MM.1S (cell line): ENCODE measurements at regions not wholly inside any gene's neighbourhood (a gene's known extent, or its start where the extent isn't known, plus 50 kb on each side); places are given as distances from the start of the nearest gene placed in this dataset.

ENCODE experiments used
- DNase-seq: peaks from one replicate; pipeline ENCODE4 v3.0.0-alpha.2; 2015
- H2AFZ ChIP-seq: fragments of 300-600 bp; sonication (generic); 2 replicates; pipeline ENCODE4 v1.6.0; 2016; ENCODE audit warnings: antibody characterized with exemption, low read length
- H3F3A ChIP-seq: fragments of 300-600 bp; sonication (generic); 2 replicates; pipeline ENCODE4 v1.6.1; 2016; ENCODE audit warnings: mild to moderate bottlenecking, antibody characterized with exemption, low read length, moderate library complexity, mixed read lengths; ENCODE audit not compliant: insufficient read depth
- H3K27ac ChIP-seq: fragments of 300-600 bp; sonication (generic); 2 replicates; pipeline ENCODE4 v1.5.1; 2016; ENCODE audit warnings: mild to moderate bottlenecking, low read length
- H3K27me3 ChIP-seq: fragments of 300-600 bp; sonication (generic); replicated peaks from 2 replicates; pipeline ENCODE4 v1.6.0; 2016; ENCODE audit warnings: low read length; ENCODE audit not compliant: insufficient read depth
- H3K36me3 ChIP-seq: fragments of 300-600 bp; sonication (generic); replicated peaks from 2 replicates; pipeline ENCODE4 v1.6.1; 2016; ENCODE audit warnings: mild to moderate bottlenecking, low read length, mixed read lengths; ENCODE audit not compliant: insufficient read depth
- H3K4me1 ChIP-seq: fragments of 300-600 bp; sonication (generic); 2 replicates; pipeline ENCODE4 v1.6.1; 2016; ENCODE audit warnings: low read length, mixed read lengths
- H3K4me2 ChIP-seq: fragments of 300-600 bp; sonication (generic); 2 replicates; pipeline ENCODE4 v1.6.0; 2016; ENCODE audit warnings: low read depth, low read length
- H3K4me3 ChIP-seq: fragments of 300-600 bp; sonication (generic); 2 replicates; pipeline ENCODE4 v1.5.1; 2016; ENCODE audit warnings: low read length, mixed read lengths
- H3K79me2 ChIP-seq: fragments of 300-600 bp; sonication (generic); 2 replicates; pipeline ENCODE4 v1.6.1; 2016; ENCODE audit warnings: mixed run types, low read length, mixed read lengths
- H3K9ac ChIP-seq: fragments of 300-600 bp; sonication (generic); 2 replicates; pipeline ENCODE4 v1.6.1; 2016; ENCODE audit warnings: low read length, mixed read lengths
- H3K9me2 ChIP-seq: fragments of 300-600 bp; sonication (generic); replicated peaks from 2 replicates; pipeline ENCODE4 v1.6.1; 2016; ENCODE audit warnings: mild to moderate bottlenecking, low read length, mixed read lengths; ENCODE audit not compliant: insufficient read depth
- H3K9me3 ChIP-seq: fragments of 300-600 bp; sonication (generic); replicated peaks from 2 replicates; pipeline ENCODE4 v1.6.1; 2016; ENCODE audit warnings: mild to moderate bottlenecking, low read length, mixed read lengths; ENCODE audit not compliant: insufficient read depth
- H4K20me1 ChIP-seq: fragments of 300-600 bp; sonication (generic); 2 replicates; pipeline ENCODE4 v1.6.1; 2016; ENCODE audit warnings: mild to moderate bottlenecking, low read length, moderate library complexity, mixed read lengths; ENCODE audit not compliant: insufficient read depth
- EZH2 ChIP-seq: fragments of 300-600 bp; sonication (generic); optimal IDR thresholded peaks from 2 replicates; pipeline ENCODE3; 2017; ENCODE audit warnings: low read depth, mild to moderate bottlenecking, antibody characterized with exemption, low read length, mixed read lengths
- EZH2phosphoT487 ChIP-seq: fragments of 300-600 bp; sonication (generic); IDR thresholded peaks from 2 replicates; pipeline ENCODE4 v1.6.1; 2018; ENCODE audit warnings: antibody characterized with exemption, low read length
- TF ChIP-seq, protein P1 (sequence below): fragments of 300-600 bp; sonication (generic); IDR thresholded peaks from 2 replicates; pipeline ENCODE4 v1.5.1; 2016; ENCODE audit warnings: antibody characterized with exemption, low read length, mixed read lengths

DNA sequence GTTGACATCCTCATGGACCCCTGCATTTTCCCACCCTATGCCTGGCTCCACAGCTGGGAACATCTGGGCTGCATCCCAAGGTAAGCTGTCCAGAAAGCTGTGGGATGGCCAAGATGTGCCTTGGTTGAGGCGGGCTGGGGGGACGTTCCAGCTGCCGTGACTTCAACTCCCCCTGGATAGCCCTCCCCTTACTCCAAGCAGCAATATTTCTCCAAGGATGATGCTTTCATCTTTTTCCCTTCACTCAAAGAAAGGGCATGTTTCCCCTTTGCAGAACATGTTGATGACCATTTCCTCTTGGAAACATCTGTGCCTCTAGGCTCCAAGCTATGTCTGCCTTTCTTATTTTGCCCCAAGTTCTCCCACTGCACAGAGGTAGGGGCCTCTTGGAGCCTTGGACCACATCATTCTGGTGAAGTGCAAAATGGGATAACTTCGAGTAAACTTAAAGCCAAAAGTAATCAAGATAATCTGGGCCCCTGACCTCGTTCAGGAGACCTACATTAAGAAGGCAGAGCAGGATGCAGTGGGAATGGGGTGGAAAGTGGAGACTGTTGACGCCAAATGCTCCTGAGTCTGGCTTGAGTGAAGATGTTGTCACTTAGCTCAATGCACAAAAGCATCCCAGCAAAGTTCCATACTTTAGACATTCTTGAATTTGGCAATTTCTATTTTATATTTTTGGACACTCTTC, 175.2 kb downstream of the GAS1 start:
- H3K4me1 ChIP-seq, result no peaks in the 10 kb centered on the region
- TF ChIP-seq EZH2phosphoT487 (no peak), EZH2 (no peak)
- TF ChIP-seq, protein P1, sequence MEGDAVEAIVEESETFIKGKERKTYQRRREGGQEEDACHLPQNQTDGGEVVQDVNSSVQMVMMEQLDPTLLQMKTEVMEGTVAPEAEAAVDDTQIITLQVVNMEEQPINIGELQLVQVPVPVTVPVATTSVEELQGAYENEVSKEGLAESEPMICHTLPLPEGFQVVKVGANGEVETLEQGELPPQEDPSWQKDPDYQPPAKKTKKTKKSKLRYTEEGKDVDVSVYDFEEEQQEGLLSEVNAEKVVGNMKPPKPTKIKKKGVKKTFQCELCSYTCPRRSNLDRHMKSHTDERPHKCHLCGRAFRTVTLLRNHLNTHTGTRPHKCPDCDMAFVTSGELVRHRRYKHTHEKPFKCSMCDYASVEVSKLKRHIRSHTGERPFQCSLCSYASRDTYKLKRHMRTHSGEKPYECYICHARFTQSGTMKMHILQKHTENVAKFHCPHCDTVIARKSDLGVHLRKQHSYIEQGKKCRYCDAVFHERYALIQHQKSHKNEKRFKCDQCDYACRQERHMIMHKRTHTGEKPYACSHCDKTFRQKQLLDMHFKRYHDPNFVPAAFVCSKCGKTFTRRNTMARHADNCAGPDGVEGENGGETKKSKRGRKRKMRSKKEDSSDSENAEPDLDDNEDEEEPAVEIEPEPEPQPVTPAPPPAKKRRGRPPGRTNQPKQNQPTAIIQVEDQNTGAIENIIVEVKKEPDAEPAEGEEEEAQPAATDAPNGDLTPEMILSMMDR, result no peak

DNA sequence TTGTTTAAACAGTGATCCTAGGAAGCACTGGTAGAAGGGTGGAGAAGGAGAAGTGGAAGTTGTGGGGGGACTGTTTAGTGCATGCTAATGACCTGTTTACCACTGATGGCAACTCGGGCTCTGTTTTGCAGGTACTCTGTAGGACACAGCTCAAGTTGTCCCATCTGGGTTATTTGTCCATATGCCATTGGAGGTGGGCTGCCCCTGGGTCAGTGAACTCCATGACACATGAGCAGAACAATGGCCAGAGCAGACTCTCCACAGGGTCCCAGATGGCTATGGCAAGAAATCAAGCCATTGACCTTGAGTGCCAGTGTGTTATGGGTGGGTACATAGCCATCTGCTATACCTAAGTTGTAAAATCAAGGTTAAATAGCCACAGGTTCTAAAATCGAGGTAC, 175.9 kb downstream of the GAS1 start:
- Histone ChIP-seq H3K9me3 (no peaks in the 10 kb centered on the region), H3K36me3 (no peaks in the 10 kb centered on the region), H2AFZ (no peak overlapping the region), H3K27ac (no peak overlapping the region), H3K4me2 (no peak overlapping the region), H3K9me2 (no peaks in the 10 kb centered on the region), H3F3A (no peaks in the 10 kb centered on the region), H3K27me3 (no peaks in the 10 kb centered on the region), H3K79me2 (no peaks in the 10 kb centered on the region), H3K4me3 (no peak overlapping the region), H3K4me1 (no peaks in the 10 kb centered on the region), H3K9ac (no peak overlapping the region), H4K20me1 (no peaks in the 10 kb centered on the region)
- no peak for TF ChIP-seq EZH2
- no peak for TF ChIP-seq EZH2phosphoT487
- TF ChIP-seq, protein P1, result no peak
- no peak for DNase-seq

More for the DNA sequence above, 175.2 kb downstream of the GAS1 start:
- no peaks in the 10 kb centered on the region for H3K79me2 ChIP-seq
- no peak overlapping the region for H2AFZ ChIP-seq
- no peak overlapping the region for H3K4me2 ChIP-seq
- DNase-seq, result no peak
- no peak overlapping the region for H3K9ac ChIP-seq
- H3K4me3 ChIP-seq, result no peak overlapping the region
- no peaks in the 10 kb centered on the region for H3F3A ChIP-seq
- H3K9me3 ChIP-seq, result no peaks in the 10 kb centered on the region
- H3K36me3 ChIP-seq, result no peaks in the 10 kb centered on the region
- H3K27ac ChIP-seq, result no peak overlapping the region
- no peaks in the 10 kb centered on the region for H3K27me3 ChIP-seq
- H4K20me1 ChIP-seq, result no peaks in the 10 kb centered on the region
- H3K9me2 ChIP-seq, result no peaks in the 10 kb centered on the region

DNA sequence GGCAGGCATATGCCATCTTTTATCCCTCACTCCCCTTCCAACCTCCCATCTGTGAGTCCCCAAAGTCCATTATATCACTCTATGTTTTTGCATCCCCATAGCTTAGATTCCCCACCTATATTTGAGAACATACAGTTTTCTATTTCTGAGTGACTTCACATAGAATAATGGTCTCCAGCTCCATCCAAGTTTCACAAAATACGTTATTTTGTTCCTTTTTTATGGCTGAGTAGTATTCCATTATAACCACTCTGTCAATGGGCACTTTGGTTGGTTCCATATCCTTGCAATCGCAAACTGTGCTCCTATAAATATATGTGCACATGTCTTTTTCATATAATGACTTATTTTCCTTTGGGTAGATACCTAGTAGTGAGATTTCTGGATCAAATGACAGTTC, 178.6 kb downstream of the GAS1 start:
- no peaks in the 10 kb centered on the region for H4K20me1 ChIP-seq
- no peak overlapping the region for H3K27ac ChIP-seq
- no peaks in the 10 kb centered on the region for H3K9me3 ChIP-seq
- no peak overlapping the region for H3K4me2 ChIP-seq
- no peak overlapping the region for H2AFZ ChIP-seq
- no peak overlapping the region for H3K4me3 ChIP-seq
- H3K9ac ChIP-seq, result no peak overlapping the region
- TF ChIP-seq EZH2 (no peak), EZH2phosphoT487 (no peak)
- TF ChIP-seq, protein P1, result no peak
- no peaks in the 10 kb centered on the region for H3K9me2 ChIP-seq
- H3K79me2 ChIP-seq, result no peaks in the 10 kb centered on the region
- H3F3A ChIP-seq, result no peaks in the 10 kb centered on the region
- no peaks in the 10 kb centered on the region for H3K36me3 ChIP-seq
- no peak for DNase-seq
- H3K4me1 ChIP-seq, result no peaks in the 10 kb centered on the region
- no peaks in the 10 kb centered on the region for H3K27me3 ChIP-seq
